ENCODE measurements at regions not wholly inside any gene's neighbourhood (a gene's known extent, or its start where the extent isn't known, plus 50 kb on each side); places are given as distances from the start of the nearest gene placed in this dataset.

GRCh38 chr10:9547936-9548904 is 1469.5 kb upstream of the CELF2 start (continued):
- TF ChIP-seq ZBTB33 (IDR thresholded peaks at IDR 0.05; ENCODE audit: extremely low read depth, insufficient replicate concordance, low read length): no peak
- TF ChIP-seq TCF7L2 (IDR thresholded peaks at IDR 0.05; ENCODE audit: borderline replicate concordance, extremely low read depth, insufficient read depth, insufficient read length): no peak
- TF ChIP-seq JUND (IDR thresholded peaks at IDR 0.05): no peak

GRCh38 chr10:9550810-9551209 is 1466.9 kb upstream of the CELF2 start:
- RAD21 ChIA-PET (ENCODE audit: low non-redundant PET in 1 of 2, low total read pairs in 2 of 2, uncharacterized antibody in 2 of 2, unreplicated experiment in 2 of 2): no interaction called here

More at GRCh38 chr10:9550810-9551209, 1466.9 kb upstream of the CELF2 start:
- H3K4me2 ChIP-seq (ENCODE audit: low read length): no peak overlapping the region
- ATAC-seq: no peak
- peaks cover 15 to 18% of the 10 kb centered on the region in 2 experiments; a peak in 2 of 4 replicates for H3K9me3 ChIP-seq (ENCODE audit: control insufficient read depth in 1 of 2, insufficient read depth in 1 of 2, low read depth in 1 of 2, low read length in 2 of 2)
- no peak overlapping the region for H3K27ac ChIP-seq (ENCODE audit: low read depth, low read length)
- H3K9me2 ChIP-seq (ENCODE audit: insufficient read depth): no peaks in the 10 kb centered on the region
- no peaks in the 10 kb centered on the region for H3K79me2 ChIP-seq (ENCODE audit: insufficient read depth, low read length)
- intact Hi-C loops (cut with micrococcal nuclease): no loop called here
- H3K27me3 ChIP-seq (ENCODE audit: insufficient read depth, low read length): no peaks in the 10 kb centered on the region
- DNase-seq (ENCODE audit: low read depth, low spot score): no peak
- H2AFZ ChIP-seq (ENCODE audit: low read depth, low read length, poor library complexity, severe bottlenecking): no peak overlapping the region
- H4K20me1 ChIP-seq (ENCODE audit: insufficient read depth): no peaks in the 10 kb centered on the region
- no peak overlapping the region for H3K9ac ChIP-seq (ENCODE audit: low read length)
- BruUV-seq (replicated peaks): no TSS peak
- H3K4me1 ChIP-seq (ENCODE audit: control insufficient read depth in 1 of 2, insufficient read depth in 2 of 2, low read length in 2 of 2): no peaks in the 10 kb centered on the region; a peak in 1 of 4 replicates
- H3K36me3 ChIP-seq (ENCODE audit: control insufficient read depth in 1 of 2, insufficient read depth in 2 of 2, low read length in 2 of 2): no peaks in the 10 kb centered on the region
- TF ChIP-seq YY1 (IDR thresholded peaks at IDR 0.05; ENCODE audit: extremely low read depth, insufficient replicate concordance, low read depth, low read length) (no peak), EZH2phosphoT487 (IDR thresholded peaks at IDR 0.05; ENCODE audit: borderline replicate concordance) (no peak), FOSL1 (IDR thresholded peaks at IDR 0.05; ENCODE audit: low read depth) (no peak), TCF7L2 (IDR thresholded peaks at IDR 0.05; ENCODE audit: borderline replicate concordance, extremely low read depth, insufficient read depth, insufficient read length) (no peak), SP1 (IDR thresholded peaks at IDR 0.05; ENCODE audit: low read depth) (no peak), SIN3A (IDR thresholded peaks at IDR 0.05; ENCODE audit: low read depth) (no peak), JUND (IDR thresholded peaks at IDR 0.05) (no peak), CEBPB (IDR thresholded peaks at IDR 0.05; ENCODE audit: low read depth) (no peak), MAX (IDR thresholded peaks at IDR 0.05) (no peak), ZBTB33 (IDR thresholded peaks at IDR 0.05; ENCODE audit: extremely low read depth, insufficient replicate concordance, low read length) (no peak)
- ChIA-PET CTCF (no interaction called here), POLR2A (no interaction called here)
- H3K4me3 ChIP-seq (replicated peaks in 1 of 2; ENCODE audit: low read depth in 1 of 2, low read length in 2 of 2): no peak overlapping the region

All from HCT116 (cell line).